GM18505 (cell line): ENCODE measurements at regions not wholly inside any gene's neighbourhood (a gene's known extent, or its start where the extent isn't known, plus 50 kb on each side); places are given as distances from the start of the nearest gene placed in this dataset.

Source experiments
- ATAC-seq: cut with Tn5 transposase; IDR thresholded peaks from one replicate; pipeline ENCODE4 v1.9.1; 2021; ENCODE audit not compliant: unreplicated experiment
- POLR2A ChIP-seq: IDR thresholded peaks from 4 replicates; pipeline ENCODE4 v1.6.1; 2011; ENCODE audit warnings: borderline replicate concordance; ENCODE audit not compliant: insufficient read depth, insufficient read length; ENCODE audit errors: extremely low read depth

DNA sequence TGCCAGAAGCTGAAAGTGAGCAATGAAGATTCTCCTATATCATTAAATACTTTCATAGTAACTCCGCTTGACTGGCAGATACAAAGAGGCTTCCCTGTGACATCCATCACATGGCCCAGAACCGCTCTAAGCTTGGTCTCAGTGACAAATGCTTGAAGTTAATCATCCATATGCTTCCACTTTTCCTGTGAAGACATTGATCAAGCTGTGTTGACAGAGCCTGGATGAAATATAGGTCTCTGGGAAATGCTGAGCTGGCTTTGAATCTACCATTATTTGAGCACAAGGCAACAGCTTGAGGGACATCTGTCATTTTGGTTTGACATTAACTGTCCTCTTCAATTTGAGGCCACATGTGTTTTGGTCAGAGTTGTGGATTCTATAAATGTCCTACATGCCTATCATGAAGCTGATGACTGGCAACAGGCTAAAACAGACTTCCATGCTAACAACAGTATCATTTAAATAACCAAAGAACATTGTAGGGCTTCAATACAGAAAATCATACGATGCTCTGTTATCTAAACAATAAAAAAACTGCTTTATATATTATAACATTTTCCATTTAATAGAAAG, 402.2 kb upstream of the IRAK1BP1 start:
- no peak for TF ChIP-seq POLR2A
- ATAC-seq: no peak

DNA sequence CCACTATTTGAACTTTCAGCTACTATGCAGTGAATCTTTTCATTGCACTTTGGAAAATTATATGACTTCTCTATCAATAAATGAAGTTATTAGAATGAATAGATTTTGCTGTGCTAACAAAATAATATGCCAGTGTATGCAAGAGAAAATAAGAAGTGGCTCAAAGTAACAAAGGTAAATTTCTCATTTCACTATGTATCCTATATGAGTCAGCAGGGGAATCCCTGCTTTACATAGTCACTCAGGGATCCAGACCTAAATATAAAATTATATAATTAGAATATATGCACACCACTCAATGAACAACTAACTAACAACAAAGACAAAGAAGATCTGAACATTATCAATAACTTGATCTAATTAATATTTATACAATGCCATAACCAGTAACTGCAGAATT, 390.8 kb upstream of the IRAK1BP1 start:
- no peak for ATAC-seq
- TF ChIP-seq POLR2A: no peak

DNA sequence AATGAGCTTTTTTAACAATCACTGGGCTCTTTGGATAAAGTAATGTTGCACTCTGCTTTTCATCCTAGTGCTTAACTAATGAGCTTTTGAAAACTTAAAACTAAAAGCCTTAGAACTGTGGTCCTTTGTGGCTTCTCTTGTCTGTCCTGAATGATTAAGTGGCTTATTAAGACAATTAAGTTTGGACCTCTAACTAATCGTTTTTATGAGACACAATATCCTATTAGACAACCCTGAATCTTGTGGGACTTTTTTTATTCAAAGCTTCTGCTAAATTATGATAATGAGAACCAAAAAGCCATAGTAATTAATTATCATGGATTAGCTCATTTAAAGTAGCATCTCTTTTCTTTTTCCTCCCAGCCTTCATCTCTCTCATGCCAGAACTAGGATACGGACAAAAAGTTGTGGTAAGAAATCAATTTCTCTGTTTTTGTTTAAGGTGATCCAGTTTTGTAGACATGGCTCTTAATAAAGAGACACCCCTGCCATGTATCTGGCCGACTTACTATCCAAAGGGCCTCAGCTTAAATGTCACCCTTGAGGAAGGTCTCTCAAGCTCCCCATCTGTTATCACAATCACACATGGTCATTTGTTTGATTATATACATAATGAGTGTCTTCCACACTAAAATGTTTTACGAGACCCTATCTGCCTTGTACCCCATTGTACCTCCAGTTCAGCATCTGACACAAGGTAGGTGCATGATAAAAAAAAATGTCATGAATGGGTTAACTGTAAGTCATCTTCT, 384.4 kb upstream of the IRAK1BP1 start:
- TF ChIP-seq POLR2A: no peak
- no peak for ATAC-seq

DNA sequence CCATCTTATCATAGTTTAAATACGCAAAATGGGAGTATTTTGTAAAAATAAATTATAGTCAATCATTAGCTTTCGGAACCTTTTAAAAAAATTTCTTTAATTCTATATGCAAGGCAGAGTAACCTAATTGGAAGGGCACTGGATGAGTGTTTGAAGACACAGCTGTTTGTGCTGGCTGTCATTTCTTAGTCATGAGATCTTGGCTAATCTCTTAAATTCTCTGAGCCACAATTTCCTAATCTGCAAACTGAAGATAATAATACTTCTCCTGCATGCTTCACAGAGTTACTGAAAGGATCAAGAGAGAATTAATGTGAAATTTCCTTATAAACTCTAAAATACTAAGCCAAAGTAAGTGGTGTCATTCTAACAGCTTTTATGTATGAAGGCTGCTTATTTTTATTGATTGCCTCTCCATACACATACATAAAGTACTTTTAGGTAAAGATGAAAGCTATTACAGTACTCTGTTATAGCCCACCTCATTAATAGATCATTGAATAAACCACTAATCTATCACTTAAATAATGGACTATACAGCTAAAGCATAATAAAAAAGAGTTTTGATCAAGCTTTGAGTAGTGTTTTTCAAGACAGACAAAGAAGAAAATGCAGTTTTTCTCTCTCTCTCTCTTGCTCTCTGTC, 383.7 kb upstream of the IRAK1BP1 start:
- no peak for TF ChIP-seq POLR2A
- no peak for ATAC-seq

DNA sequence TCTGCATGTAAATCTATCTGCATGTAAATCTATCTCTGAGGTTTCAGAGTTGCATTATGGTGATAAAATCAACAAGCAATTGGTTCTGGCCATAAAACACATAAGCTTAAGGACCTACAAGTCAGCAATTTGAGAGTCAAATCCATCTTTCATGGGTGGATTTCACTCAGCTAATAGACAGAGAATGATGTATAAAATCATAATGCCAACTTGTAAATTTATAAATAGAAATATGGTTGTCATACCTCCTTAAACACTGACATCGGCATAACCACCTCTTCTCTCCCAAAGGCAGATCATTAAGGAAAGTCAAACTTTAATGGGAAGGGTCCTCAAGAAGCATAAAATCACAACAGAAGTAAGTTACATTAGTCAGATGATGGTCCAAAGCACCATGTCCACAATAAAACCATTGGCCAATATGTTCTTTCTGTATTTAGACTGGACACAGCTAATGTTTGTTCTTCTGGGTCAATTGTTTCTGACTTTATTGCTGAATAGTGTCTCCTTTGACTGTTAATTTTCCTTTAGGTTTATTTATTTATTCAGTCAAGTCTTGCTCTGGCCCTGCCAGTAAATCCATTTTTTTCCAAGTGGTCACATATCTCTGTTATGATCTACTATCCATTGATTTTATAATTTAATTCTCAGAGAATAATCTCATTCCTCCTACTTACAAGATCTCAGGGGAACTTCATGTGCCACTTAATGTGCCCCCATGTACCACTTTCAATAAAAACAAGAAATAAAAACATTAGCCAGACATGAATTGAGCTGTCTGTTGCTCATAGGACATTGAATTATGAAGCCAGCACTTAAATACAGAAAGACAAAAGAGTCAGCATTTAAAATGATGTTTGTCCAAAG, 382.9 kb upstream of the IRAK1BP1 start:
- ATAC-seq: no peak
- TF ChIP-seq POLR2A: no peak

DNA sequence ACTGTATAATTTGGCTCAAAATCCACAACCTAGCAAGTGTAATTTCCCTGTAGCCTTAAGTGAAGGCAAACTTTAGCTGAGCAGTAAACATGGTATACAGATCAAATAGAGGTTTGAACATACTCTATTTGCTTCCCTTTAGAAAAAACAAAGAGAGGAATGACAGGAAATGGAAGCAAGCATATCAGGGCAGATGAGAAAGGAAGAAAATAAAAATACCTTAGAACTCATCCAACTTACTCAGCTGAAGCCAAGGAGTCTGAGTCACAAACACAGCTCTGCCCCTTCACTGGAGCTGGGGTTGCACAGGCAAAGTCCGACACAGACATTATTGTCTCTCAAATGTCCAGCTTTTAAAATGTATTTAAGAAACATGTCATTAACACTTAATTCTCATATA, 379.9 kb upstream of the IRAK1BP1 start:
- no peak for TF ChIP-seq POLR2A
- ATAC-seq: no peak

DNA sequence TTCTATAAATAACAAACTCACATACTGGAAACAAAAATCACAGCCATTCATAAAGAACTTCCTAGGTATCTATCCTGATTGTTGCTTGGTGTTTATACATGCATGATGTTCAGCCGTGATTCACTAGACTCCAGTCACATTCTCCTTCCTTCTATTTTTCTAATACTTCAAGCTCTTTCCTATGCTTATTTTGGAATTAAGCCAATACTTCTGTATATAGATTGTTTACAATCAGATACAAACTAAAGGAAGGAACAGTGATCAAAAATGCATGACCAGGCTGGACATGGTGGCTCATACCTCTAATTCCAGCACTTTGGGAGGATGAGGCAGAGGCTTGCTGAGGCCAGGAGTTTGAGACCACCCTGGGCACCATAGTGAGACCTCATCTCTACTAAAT, 377.5 kb upstream of the IRAK1BP1 start:
- no peak for ATAC-seq

DNA sequence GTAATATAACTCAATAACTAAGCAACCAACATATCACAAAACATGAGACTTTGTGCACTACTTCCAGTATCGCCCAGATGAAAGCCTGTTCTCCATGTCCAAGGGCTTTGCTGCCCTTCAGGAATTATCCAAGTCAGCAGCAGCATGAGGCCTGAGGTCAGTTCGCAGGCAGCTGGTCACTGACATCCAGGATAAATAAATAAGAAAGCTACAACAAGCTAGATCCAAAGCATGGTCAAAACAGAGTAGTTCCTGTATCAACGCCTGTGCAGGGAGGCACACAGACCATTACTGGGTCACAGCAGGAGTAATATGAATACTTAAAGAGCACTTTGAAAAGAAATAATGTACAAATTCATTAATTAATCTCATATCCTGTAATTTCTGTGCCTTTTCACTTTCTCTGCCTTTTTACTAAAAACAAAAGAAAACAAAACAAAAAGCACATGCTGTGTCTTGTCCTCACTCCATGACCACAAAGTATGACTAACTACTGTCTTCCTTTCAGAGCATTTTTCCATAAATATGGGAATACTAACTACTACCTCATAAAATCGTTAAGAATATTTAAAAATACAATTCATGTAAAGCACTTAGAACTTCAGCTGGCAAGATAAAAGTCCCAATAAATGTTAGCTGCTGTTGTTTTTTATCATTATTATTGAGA, 374.9 kb upstream of the IRAK1BP1 start:
- no peak for ATAC-seq

More for the DNA sequence above, 377.5 kb upstream of the IRAK1BP1 start:
- no peak for TF ChIP-seq POLR2A

DNA sequence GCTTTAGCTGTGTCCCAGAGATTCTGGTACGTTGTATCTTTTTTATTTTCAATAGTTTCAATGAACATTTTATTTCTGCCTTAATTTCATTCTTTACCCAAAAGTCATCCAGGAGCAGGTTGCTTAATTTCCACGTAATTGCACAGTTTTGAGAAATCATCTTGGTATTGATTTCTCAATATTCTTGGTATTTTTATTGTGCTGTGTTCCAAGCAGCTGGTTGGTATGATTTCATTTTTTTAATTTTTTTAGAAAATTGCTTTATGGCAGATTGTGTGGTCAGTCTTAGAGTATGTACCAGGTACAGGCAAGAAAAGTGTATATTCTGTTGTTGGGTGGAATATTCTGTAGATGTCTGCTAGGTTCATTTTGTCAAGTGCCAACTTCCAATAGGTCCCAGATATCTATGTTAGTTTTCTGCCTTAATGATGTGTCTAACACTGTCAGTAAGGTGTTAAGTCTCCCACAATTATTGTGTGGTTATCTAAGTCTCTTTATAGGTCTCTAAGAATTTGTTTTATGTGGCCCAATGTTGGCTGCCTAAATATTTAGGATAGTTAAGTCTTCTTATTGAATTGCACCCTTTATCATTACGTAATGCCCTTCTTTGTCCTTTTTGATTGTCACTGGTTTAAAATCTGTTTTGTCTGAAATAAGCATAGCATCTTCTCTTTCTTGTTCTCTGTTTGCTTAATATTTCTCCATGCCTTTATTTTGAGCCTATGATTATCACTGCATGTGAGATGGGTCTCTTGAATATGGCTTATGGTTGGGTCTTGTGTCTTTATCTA, 366.9 kb upstream of the IRAK1BP1 start:
- TF ChIP-seq POLR2A: no peak
- no peak for ATAC-seq

More for the DNA sequence above, 374.9 kb upstream of the IRAK1BP1 start:
- no peak for TF ChIP-seq POLR2A

DNA sequence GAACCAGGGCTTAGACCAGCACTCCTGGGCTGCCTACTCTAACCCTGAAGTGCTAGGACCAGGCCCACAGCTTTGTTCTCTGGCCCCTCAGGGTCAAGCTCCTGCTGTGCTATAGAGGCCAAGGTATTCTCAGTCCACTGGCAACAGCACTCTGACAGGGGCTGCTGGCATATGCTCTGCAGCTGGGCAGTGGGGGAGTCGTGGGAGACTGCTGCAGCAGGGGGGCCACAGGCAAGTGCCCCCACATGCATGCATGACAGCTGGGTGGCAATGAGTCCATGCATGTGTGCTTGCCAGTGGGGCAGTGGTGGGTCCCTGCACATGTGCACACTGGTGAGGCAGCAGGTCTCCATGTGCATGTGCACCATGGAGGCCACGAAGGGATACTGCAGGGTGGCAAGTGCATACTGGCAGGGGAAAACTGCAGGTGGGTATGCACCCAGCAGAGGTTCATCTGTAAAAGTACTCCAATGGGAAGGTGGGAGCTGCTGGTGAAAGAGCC, 364.9 kb upstream of the IRAK1BP1 start:
- ATAC-seq: no peak
- no peak for TF ChIP-seq POLR2A

DNA sequence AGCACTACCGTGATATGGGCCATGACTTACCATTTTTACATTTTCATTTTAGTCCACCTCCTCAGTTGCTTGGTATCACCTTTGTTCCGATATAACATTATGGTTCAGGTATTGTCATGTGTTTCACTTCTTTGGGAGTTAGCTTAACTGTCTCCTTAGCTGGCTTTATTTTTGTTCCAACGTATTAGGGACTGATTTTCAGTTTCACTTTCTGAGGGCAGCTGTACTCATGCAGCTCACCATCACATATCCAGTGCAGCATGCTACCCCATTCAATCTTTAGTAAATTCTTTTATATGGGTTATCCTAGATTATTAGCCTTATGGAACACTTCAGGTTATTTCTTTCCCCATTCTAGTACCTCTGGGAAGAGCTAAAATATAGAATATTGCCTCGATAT, 362.2 kb upstream of the IRAK1BP1 start:
- ATAC-seq: no peak
- TF ChIP-seq POLR2A: no peak

DNA sequence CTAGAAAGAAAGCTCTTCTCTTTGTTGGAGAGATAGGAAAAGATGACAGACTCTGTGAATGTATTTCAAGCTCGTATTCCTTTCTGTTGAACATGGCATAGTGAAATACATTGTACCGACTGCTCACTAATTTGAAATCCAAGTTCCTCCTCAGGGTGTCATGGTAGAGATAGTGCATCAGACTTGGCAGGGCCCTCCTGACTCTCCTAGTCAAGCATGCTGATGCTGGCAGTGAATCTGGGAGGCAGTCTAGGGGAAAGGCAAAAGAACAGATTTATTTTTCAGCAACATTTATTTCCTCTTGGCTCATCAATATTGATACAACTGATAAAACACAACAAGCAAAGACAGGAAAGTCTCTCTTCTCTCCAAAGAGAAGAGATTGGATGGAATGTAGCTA, 356.3 kb upstream of the IRAK1BP1 start:
- TF ChIP-seq POLR2A: no peak
- no peak for ATAC-seq

DNA sequence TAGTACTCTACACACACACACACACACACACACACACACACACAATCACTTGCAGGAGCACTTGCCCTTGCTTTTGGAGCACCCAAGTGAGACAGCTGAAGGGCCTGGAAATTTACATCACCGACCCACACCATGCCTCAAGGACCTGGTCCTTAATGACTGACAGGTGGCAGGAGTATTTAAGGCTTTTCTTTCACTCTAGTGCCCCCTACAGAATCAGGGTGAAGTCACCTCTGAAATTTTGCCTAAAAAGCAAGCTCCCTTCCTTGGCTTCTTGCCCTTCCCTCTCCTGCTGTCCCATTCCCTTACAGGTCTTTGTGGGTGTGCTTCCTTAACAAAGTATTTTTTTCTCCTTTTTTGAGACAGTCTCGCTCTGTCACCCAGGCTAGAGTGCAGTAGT, 353.5 kb upstream of the IRAK1BP1 start:
- no peak for ATAC-seq
- TF ChIP-seq POLR2A: no peak

DNA sequence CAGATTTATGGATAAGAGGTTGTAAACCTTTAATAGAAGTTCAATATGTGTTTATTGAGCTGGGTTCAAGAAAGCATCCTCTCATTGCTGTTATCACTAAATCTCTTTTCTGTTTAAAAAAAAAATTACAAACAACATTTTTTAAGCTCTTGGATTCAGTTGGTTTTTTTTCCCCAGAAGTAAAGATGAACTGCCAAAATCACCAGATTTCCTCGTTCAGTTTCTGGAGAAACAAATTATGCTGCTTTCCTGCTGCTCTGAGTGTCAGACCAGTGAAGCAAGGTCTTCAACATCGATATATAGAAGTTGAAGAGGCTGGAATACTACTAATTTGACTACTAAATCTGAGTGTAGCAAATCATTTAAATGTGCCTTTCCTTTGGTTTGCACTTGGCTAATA, 352.1 kb upstream of the IRAK1BP1 start:
- TF ChIP-seq POLR2A: no peak
- no peak for ATAC-seq
